CMK (cell line): ENCODE measurements at regions not wholly inside any gene's neighbourhood (a gene's known extent, or its start where the extent isn't known, plus 50 kb on each side); places are given as distances from the start of the nearest gene placed in this dataset.

Source experiments
- DNase-seq: peaks from one replicate; pipeline ENCODE4 v3.0.0-alpha.2; 2010; ENCODE audit warnings: low read depth

- DNase-seq: no peak
Observed at GRCh38 chr9:89747596-89747995, 142.8 kb downstream of the GADD45G start.

- DNase-seq: no peak
Observed at GRCh38 chr9:89748021-89748670, 143.3 kb downstream of the GADD45G start.

- DNase-seq: no peak
Observed at GRCh38 chr9:89748831-89749499, 144.2 kb downstream of the GADD45G start.

DNA sequence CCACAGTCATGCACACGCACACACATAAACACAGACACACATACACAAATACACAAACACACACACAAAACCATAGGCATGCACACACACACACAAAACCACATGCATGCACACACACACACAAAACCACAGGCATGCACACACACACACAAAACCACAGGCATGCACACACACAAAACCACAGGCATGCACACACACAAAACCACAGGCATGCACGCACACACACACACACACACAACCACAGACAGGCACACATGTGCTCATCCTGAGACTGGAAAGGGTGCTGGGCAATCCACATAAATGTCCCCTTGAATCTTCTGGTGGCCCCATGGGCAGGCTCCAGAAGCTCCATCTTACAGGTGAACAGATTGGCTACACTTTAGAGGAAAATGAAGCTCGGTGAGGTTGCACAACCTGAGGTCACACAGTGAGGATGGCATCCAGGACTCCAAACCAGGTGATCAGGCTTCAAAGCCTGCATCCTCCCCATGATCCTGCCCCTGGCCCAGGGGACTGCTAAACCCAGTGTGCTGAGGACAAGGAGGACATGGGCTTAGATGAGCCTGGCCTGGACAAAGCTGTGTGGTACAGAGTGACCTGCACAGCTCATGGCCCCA, 144.8 kb downstream of the GADD45G start:
- no peak for DNase-seq

DNA sequence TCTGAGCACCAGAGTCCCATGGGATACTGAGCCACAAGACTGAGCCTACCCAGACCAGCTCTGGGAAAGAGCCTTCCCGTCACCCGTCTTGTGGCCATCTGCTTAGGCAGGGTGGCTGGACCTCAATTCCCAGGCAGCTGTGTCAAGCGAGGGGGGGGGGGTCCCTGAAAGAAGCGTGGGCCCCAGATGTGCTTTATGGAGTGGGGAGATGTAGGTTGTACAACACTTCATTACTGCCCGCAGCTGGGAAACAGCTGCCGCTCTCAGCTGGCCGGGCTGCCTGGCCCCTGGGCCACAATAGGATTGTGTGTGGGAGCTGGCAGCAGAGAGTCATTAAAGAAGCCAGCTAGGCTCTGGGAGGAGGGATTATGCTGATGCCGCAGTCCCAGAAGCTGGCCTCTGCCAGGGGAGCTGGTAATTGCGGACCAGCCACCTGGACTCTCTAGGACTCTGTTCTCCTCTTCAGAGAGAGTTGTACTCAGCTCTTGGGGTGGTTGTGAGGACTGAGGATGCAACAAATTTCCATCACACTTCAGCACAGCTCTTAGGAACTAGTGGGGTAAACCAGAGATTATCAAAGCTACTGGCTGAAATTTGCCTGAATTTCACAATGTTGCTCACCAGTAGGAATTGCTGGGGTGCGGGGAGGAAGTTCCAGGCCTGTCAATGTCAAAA, 145.4 kb downstream of the GADD45G start:
- DNase-seq: no peak

GRCh38 chr9:89751079-89751825, 146.4 kb downstream of the GADD45G start:
- DNase-seq: no peak

DNA sequence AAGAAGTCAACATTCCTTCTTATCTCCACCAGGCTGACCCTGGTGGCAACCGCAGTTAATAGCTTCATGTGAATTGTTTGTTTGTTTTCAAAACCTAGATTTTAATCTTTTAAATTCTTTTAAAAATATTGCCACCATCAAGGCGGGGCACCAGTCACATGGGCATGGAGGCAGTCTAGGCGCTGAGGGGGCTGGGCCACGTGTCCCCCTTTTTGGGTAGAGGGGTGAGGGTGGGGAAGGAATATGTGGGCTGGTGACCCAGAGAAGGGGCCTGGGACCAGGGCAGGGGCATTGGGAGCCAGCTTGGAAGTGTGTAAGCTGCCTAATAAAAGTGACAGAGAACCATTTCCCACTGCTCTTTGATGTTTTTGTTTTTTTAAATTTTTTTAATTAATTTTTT, 147.3 kb downstream of the GADD45G start:
- DNase-seq: no peak

GRCh38 chr9:89753472-89754055, 148.8 kb downstream of the GADD45G start:
- DNase-seq: no peak

GRCh38 chr9:89754193-89754592, 149.4 kb downstream of the GADD45G start:
- no peak for DNase-seq

GRCh38 chr9:89755821-89756220, 151.0 kb downstream of the GADD45G start:
- no peak for DNase-seq

DNA sequence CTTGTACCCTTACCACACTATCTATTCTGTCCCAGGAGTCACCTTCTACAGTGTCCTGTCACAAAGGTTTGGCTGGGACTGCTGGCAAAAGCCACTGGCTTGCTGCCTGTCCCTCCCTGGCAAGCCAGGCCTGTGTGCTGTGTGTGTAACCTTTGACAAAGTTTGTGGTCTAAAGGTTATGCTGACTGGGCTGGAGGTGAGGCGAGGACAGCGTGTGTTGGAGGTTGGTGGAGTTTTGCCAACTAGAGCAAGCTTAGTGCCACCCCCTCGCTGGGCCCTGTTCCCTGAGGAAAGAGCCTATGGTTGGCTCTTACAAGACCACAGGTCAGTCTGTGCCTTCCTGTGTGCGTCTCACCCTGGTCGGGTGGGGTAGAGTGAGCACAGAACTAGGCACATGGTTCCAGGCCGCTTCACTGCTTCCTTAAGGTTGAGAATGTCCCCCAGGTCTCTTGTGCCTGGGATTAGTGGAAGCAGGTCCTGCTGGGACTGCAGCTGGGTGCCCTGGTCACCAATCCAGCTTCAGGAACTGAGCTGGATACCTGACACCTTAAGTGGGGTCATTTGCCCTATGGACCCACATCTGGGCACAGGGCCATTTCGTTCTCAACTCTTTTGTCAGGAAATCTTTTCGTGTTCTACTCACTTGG, 152.2 kb downstream of the GADD45G start:
- no peak for DNase-seq

- DNase-seq: no peak
Observed at GRCh38 chr9:89757776-89758528, 153.1 kb downstream of the GADD45G start.

DNA sequence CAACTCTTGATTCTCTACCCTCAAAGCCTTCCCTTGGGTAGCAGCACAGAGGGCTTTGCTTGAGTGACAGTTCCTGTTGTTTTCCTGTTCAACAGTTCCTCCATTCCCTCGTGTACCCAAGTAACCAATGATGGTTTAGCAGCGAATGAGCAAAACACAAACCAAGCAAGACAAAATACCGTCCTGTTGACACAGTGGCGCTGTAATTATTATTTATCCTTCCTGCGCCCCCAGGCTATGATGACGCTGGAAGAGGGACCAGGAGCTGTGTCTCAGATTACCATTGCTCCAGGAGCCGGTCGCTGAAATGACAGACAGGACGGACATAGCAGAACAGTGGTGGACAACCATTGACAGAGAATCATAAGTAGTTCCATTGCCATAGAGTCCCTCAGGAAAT, 154.8 kb downstream of the GADD45G start:
- DNase-seq: no peak

DNA sequence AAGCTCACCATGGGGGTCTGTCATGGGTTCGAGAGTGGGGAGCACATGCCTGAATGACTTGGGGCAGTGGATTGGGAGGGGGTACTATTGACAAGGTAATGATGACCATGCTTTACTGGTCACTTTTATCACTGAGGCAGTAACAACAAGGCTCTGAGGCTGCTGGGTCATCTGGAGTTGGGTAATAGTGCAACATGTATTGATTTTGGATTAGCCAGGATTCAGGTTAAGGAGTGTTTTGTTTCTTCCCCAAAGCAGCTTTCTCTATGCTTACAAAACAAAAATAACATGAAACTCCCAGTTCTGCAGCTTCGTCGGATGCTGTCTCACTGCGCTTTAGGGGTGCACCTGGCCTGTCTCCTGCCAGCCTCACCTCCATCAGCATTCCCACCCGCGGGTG, 155.3 kb downstream of the GADD45G start:
- DNase-seq: no peak

- no peak for DNase-seq
Observed at GRCh38 chr9:89764217-89764616, 159.4 kb downstream of the GADD45G start.

DNA sequence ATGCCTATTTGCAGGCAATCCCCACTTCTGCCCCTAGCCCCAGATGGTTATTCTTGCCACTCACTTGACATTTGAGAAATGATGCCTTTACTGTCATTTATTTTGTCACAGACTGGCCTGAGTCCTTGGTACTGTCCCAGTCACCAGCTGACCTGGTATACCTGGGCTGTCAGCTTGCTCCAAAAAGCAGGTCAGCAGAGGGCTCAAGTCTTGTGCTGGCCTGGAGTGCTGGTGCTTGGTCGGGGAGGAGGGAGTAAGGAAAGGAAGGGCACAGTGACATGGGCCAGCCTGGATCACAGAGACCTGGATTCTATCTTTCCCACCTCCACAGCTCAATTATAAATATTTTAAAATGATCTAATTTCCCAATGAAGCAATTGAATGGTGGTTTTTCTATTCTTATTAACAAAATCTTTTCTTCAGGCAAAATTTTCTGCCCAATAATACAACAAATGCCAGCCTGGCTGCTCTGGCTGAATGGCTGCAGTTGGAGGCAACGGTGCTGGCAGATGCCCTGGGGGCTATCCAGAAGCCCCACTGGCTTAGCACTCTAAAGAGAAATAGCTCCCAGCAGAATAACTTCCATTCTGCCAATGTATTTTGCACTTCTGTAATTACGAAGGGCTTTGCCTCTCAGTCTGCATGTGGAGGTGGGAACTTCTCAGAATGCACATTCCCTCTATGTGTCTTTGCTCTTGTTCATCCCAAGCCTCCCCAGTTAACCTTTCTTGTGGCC, 160.6 kb downstream of the GADD45G start:
- DNase-seq: no peak

- no peak for DNase-seq
Observed at GRCh38 chr9:89766991-89767390, 162.2 kb downstream of the GADD45G start.

DNA sequence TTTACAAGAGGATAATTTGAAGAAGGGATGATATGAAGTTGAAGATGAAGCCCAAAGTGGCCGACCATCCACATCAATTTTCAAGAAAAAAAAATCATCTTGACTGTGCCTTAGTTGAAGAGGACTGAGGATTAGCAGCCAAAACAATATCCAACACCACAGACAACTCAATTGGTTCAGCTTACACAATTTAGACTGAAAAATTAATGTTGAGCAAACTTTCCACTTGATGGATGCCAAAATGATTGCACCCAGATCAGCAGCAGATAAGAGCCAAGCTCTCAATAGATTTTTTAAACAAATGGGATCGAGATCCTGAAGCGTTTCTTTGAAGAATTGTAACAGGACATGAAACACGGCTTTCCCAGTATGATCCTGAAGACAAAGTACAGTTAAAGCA, 163.2 kb downstream of the GADD45G start:
- DNase-seq: no peak

DNA sequence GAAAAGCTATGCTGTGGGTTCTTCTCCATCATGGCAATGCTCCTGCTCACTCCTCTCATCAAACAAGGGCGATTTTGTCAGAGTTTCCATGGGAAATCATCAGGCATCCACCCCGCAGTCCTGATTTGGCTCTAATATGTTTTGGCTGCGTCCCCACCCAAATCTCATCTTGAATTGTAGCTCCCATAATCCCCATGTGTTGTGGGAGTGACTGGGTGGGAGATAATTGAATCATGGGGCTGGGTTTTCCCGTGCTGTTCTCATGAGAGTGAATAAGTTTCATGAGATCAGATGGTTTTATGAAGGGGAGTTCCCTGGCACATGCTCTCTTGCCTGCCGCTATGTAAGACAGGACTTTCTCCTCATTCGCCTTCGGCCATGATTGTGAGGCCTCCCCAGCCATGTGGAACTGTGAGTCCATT, 163.8 kb downstream of the GADD45G start:
- no peak for DNase-seq
